ENCODE measurements at regions not wholly inside any gene's neighbourhood (a gene's known extent, or its start where the extent isn't known, plus 50 kb on each side); places are given as distances from the start of the nearest gene placed in this dataset.
A peak's percentile ranks its signal among the peaks of the same experiment; 100 is the strongest.

DNA sequence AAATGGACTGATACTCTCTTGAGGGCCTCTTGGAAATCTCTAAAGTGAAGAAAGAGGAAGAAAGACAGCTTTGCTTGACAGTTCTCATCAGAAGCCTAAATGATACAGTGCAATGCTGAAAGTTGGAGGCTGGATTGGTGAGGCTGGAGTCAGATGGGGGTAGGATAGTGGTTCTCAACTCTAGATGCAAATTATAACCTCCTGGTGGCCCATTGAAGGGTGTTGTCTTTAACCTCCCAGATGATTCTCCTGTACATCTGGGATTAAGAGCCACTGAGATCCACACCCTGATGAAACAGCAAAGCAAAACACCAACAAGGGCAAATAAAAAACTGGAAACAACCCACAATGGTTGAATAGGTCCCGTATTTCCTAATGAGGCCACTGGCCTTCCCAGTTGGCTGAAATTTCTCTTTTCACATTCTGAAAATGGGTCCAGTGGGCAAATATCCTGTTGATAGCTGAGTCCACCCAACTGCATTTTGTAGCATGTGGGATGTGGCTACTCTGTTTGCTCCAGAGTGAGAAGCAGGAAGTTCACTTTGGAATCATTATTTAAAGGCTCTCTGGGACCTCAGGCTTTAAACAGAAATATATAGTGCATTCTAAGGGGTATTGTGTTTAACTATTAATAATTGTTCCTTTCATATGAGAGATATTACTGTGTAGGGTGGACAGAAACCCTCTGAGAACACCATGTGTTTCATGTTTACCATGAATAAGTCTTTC lies 208.1 kb downstream of the SOX4 start:
- no peak for ATAC-seq (ENCODE audit: low FRiP score)

DNA sequence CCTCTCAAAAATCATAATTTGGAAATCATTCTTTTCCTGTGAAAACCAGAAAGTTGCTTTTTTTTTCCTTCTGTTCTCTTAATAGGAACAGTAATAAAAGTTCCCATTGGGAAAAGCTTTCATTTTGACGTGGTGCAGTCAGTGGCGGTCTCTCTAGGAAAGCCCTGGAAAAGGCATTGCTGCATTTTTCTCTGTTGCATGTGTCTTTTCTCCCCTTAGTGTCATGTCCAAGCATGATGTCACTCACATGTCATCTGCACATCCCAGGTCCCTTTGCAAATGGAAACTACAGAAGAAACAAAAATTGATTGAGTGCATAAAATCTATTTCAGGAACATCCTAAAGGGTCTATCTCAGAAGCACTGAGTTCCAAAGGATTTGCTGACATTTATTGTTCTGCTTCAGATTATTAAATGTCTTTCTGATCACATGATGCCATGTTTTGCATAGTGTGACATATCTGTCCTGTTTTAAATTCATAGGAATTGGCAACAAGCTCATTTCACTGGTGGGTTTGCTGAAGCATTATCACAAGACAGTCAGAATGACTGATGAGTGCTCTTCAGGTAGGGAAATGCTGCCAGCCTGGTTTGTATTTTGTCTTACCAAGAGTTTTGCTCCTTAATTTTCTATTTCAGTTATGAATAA lies 208.7 kb downstream of the SOX4 start:
- Histone ChIP-seq H3K9me3 (ENCODE audit: control insufficient read depth, low read length) (no peaks in the 10 kb centered on the region), H3K4me1 (ENCODE audit: control insufficient read depth in 1 of 2, insufficient read depth in 2 of 2, low read length in 2 of 2) (peaks cover 0 to 1% of the 10 kb centered on the region in 2 donors), H3K27ac (ENCODE audit: low read depth in 1 of 2, low read length in 2 of 2) (no peak overlapping the region), H3K27me3 (ENCODE audit: control insufficient read depth in 1 of 2, insufficient read depth in 2 of 2, low read length in 1 of 2) (no peaks in the 10 kb centered on the region), H3K36me3 (ENCODE audit: control insufficient read depth in 1 of 2, insufficient read depth in 2 of 2, low read length in 1 of 2) (no peaks in the 10 kb centered on the region), H3K4me3 (ENCODE audit: low read length in 2 of 2) (no peak overlapping the region)
- no peak for DNase-seq
- intact Hi-C loops (cut with DNase I) = no loop called here
- ATAC-seq (ENCODE audit: low FRiP score) = no peak
- WGBS, 2 donors = 60 to 76% methylated on average over 2 of the region's 2 CpGs

More for the DNA sequence above, 208.1 kb downstream of the SOX4 start:
- WGBS, 2 donors = 60 to 75% methylated on average over 1 of the region's 1 CpG
- no peak for DNase-seq
- H3K36me3 ChIP-seq (ENCODE audit: control insufficient read depth in 1 of 2, insufficient read depth in 2 of 2, low read length in 1 of 2) = no peaks in the 10 kb centered on the region
- H3K27ac ChIP-seq (ENCODE audit: low read depth in 1 of 2, low read length in 2 of 2) = no peak overlapping the region
- H3K4me3 ChIP-seq (ENCODE audit: low read length in 2 of 2) = no peak overlapping the region
- no peaks in the 10 kb centered on the region for H3K27me3 ChIP-seq (ENCODE audit: control insufficient read depth in 1 of 2, insufficient read depth in 2 of 2, low read length in 1 of 2)
- H3K4me1 ChIP-seq (ENCODE audit: control insufficient read depth in 1 of 2, insufficient read depth in 2 of 2, low read length in 2 of 2) = peaks cover 0 to 1% of the 10 kb centered on the region in 2 donors
- intact Hi-C loops (cut with DNase I) = no loop called here
- H3K9me3 ChIP-seq (ENCODE audit: control insufficient read depth, low read length) = no peaks in the 10 kb centered on the region

DNA sequence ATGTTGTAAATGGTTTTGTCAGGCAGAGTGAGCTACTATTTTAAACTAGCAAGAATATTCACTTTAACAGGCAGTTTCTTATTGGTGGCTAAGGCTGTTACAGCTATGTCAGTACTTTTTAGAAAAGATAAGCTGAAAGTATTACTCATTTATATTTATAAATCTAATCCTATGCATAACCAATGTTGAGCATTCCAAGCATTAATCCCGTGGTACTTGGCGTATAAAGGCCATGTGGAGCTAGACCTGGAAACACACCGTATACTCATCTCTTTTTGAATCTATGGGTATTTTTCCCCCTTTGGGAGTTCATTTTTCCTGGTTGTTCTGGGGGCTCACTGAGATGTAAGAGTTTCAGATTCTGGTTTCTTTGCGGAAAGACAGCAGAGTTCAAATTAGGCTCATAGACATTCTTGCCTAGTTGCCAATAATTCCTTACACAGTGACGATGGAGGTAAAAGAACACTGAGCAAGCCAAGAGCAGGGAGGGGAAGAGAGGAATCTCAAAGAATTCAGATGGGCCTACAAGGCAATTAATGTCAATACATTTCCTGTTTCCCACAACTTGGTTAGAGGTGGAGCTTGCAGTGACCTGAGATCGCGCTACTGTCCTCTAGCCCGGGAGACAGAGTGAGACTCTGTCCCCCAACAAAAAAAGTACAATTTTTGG lies 211.5 kb downstream of the SOX4 start:
- peaks cover 0 to 1% of the 10 kb centered on the region in 2 donors for H3K4me1 ChIP-seq (ENCODE audit: control insufficient read depth in 1 of 2, insufficient read depth in 2 of 2, low read length in 2 of 2)
- no peak for ATAC-seq (ENCODE audit: low FRiP score)

DNA sequence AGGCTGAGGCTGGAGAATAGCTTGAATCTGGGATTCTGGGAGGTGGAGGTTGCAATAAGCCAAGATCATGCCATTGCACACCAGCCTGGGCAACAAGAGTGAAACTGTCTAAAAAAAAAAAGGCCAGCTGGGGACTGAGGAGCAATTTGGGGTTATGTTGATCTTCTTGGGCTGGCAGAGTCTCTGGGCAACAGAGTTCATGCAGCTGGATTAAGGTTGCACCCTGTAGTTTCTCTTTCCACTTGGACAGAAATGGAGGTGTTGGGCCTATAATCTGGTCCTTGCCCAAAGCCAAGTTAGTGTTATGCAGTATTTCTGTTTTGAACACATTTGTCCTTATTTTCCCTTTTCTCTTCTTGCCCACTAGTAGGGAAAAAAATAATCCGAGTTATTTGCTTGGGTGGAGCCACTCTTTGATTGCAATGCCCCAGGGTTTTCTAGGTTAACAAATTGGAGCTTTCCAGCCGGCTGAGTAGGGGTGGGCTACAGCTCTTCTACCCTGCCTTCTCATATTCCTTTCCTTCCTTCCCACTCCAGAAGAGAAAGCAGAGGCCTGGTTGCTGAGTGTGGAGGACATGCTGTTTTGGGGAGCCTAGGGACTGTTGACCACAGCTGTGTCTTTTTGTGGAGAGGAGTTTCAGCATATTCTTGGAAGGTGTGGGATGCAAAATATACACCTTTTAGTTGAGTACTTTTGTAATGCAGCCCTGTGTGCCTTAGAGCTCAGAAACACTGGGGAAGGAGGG lies 213.9 kb downstream of the SOX4 start:
- DNase-seq (no peak), ATAC-seq (ENCODE audit: low FRiP score) (no peak)
- intact Hi-C loops (cut with DNase I) = no loop called here
- Histone ChIP-seq H3K4me3 (ENCODE audit: low read length in 2 of 2) (no peak overlapping the region), H3K27me3 (ENCODE audit: control insufficient read depth in 1 of 2, insufficient read depth in 2 of 2, low read length in 1 of 2) (no peaks in the 10 kb centered on the region), H3K27ac (ENCODE audit: low read depth in 1 of 2, low read length in 2 of 2) (no peak overlapping the region), H3K36me3 (ENCODE audit: control insufficient read depth in 1 of 2, insufficient read depth in 2 of 2, low read length in 1 of 2) (no peaks in the 10 kb centered on the region), H3K9me3 (ENCODE audit: control insufficient read depth, low read length) (no peaks in the 10 kb centered on the region), H3K4me1 (ENCODE audit: control insufficient read depth in 1 of 2, insufficient read depth in 2 of 2, low read length in 2 of 2) (peaks cover 0 to 1% of the 10 kb centered on the region in 2 donors)
- 35 to 63% methylated on average over 2 of the region's 2 CpGs for WGBS, 2 donors

More for the DNA sequence above, 211.5 kb downstream of the SOX4 start:
- H3K27ac ChIP-seq (ENCODE audit: low read depth in 1 of 2, low read length in 2 of 2) = no peak overlapping the region
- intact Hi-C loops (cut with DNase I) = no loop called here
- no peaks in the 10 kb centered on the region for H3K27me3 ChIP-seq (ENCODE audit: control insufficient read depth in 1 of 2, insufficient read depth in 2 of 2, low read length in 1 of 2)
- H3K9me3 ChIP-seq (ENCODE audit: control insufficient read depth, low read length) = no peaks in the 10 kb centered on the region
- 41 to 59% methylated on average over 8 of the region's 8 CpGs for WGBS, 2 donors
- no peaks in the 10 kb centered on the region for H3K36me3 ChIP-seq (ENCODE audit: control insufficient read depth in 1 of 2, insufficient read depth in 2 of 2, low read length in 1 of 2)
- H3K4me3 ChIP-seq (ENCODE audit: low read length in 2 of 2) = no peak overlapping the region
- DNase-seq = no peak

DNA sequence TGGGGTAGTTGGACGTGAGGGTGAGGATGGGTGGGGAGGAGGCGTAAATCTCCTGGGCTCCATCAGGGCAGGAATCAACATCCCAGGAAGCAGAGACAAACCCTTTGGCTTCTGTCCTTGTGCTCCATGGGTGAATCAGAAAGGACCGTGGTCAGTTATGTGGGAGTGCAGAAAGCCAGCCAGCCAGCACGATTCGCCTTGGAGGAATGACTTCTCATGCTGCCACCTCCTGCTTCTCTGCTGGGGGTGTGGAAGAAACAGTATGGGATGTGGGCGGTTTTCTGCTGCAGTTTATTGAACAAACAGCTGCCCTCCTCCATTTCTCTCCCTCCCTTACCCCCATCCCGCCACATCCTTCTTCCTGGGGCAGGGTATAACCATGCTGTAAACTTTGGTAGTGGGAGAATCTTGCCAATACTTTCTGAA lies 214.5 kb downstream of the SOX4 start:
- Histone ChIP-seq H3K27ac (ENCODE audit: low read depth in 1 of 2, low read length in 2 of 2) (no peak overlapping the region), H3K9me3 (ENCODE audit: control insufficient read depth, low read length) (no peaks in the 10 kb centered on the region), H3K36me3 (ENCODE audit: control insufficient read depth in 1 of 2, insufficient read depth in 2 of 2, low read length in 1 of 2) (no peaks in the 10 kb centered on the region), H3K4me3 (ENCODE audit: low read length in 2 of 2) (no peak overlapping the region), H3K4me1 (ENCODE audit: control insufficient read depth in 1 of 2, insufficient read depth in 2 of 2, low read length in 2 of 2) (peaks cover 0 to 1% of the 10 kb centered on the region in 2 donors), H3K27me3 (ENCODE audit: control insufficient read depth in 1 of 2, insufficient read depth in 2 of 2, low read length in 1 of 2) (no peaks in the 10 kb centered on the region)
- DNase-seq (no peak), ATAC-seq (ENCODE audit: low FRiP score) (peak; percentile 38)
- WGBS, 2 donors = 34 to 40% methylated on average over 7 of the region's 7 CpGs
- intact Hi-C loops (cut with DNase I) = no loop called here

GRCh38 chr6:21808551-21809242 lies 215.1 kb downstream of the SOX4 start:
- peak overlapping the region in 1 of 2 donors; percentile 3 for H3K27ac ChIP-seq (ENCODE audit: low read depth in 1 of 2, low read length in 2 of 2)
- H3K9me3 ChIP-seq (ENCODE audit: control insufficient read depth, low read length) = no peaks in the 10 kb centered on the region
- H3K36me3 ChIP-seq (ENCODE audit: control insufficient read depth in 1 of 2, insufficient read depth in 2 of 2, low read length in 1 of 2) = no peaks in the 10 kb centered on the region
- no peaks in the 10 kb centered on the region for H3K27me3 ChIP-seq (ENCODE audit: control insufficient read depth in 1 of 2, insufficient read depth in 2 of 2, low read length in 1 of 2)
- ATAC-seq (ENCODE audit: low FRiP score) (peak; percentile 65), DNase-seq (peak in 1 of 2 donors; percentile 48)
- intact Hi-C loops (cut with DNase I) = no loop called here
- H3K4me1 ChIP-seq (ENCODE audit: control insufficient read depth in 1 of 2, insufficient read depth in 2 of 2, low read length in 2 of 2) = peaks cover 0 to 1% of the 10 kb centered on the region in 2 donors
- no peak overlapping the region for H3K4me3 ChIP-seq (ENCODE audit: low read length in 2 of 2)
- WGBS, 2 donors = 51 to 67% methylated on average over 16 of the region's 16 CpGs

- H3K27me3 ChIP-seq (ENCODE audit: control insufficient read depth in 1 of 2, insufficient read depth in 2 of 2, low read length in 1 of 2) = no peaks in the 10 kb centered on the region
- H3K36me3 ChIP-seq (ENCODE audit: control insufficient read depth in 1 of 2, insufficient read depth in 2 of 2, low read length in 1 of 2) = no peaks in the 10 kb centered on the region
- ATAC-seq (ENCODE audit: low FRiP score) (no peak), DNase-seq (no peak)
- H3K4me1 ChIP-seq (ENCODE audit: control insufficient read depth in 1 of 2, insufficient read depth in 2 of 2, low read length in 2 of 2) = no peaks in the 10 kb centered on the region
- intact Hi-C loops (cut with DNase I) = no loop called here
- no peak overlapping the region for H3K27ac ChIP-seq (ENCODE audit: low read depth in 1 of 2, low read length in 2 of 2)
- no peaks in the 10 kb centered on the region for H3K9me3 ChIP-seq (ENCODE audit: control insufficient read depth, low read length)
- H3K4me3 ChIP-seq (ENCODE audit: low read length in 2 of 2) = no peak overlapping the region
- WGBS, 2 donors = 82 to 85% methylated on average over 4 of the region's 4 CpGs
Observed at GRCh38 chr6:21811484-21811883, 217.9 kb downstream of the SOX4 start.

DNA sequence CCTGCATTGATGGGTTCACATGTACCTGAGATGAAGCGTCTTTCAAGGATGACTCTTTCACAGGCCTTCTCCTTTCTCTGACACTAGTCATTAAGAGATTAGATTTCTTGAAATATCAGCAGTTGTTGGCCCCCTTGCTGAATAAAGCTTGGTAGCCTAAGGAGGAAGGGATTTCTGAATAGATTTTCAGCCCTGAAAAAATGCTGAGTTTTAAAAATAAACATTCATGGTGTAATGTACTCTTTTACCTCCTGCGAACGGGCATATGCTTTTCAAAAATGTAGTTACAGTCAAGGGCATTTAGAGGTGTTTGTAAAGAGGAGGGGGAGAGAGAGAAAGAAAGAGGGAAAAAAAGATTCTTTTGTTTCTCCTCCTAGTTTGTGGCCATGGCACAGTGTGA lies 222.7 kb downstream of the SOX4 start:
- DNase-seq (no peak), ATAC-seq (ENCODE audit: low FRiP score) (no peak)
- Histone ChIP-seq H3K4me3 (ENCODE audit: low read length in 2 of 2) (no peak overlapping the region), H3K27me3 (ENCODE audit: control insufficient read depth in 1 of 2, insufficient read depth in 2 of 2, low read length in 1 of 2) (no peaks in the 10 kb centered on the region), H3K27ac (ENCODE audit: low read depth in 1 of 2, low read length in 2 of 2) (no peak overlapping the region), H3K9me3 (ENCODE audit: control insufficient read depth, low read length) (no peaks in the 10 kb centered on the region), H3K4me1 (ENCODE audit: control insufficient read depth in 1 of 2, insufficient read depth in 2 of 2, low read length in 2 of 2) (peaks cover 0 to 3% of the 10 kb centered on the region in 2 donors), H3K36me3 (ENCODE audit: control insufficient read depth in 1 of 2, insufficient read depth in 2 of 2, low read length in 1 of 2) (no peaks in the 10 kb centered on the region)
- intact Hi-C loops (cut with DNase I) = no loop called here
- 51 to 73% methylated on average over 3 of the region's 3 CpGs for WGBS, 2 donors

Measured in aorta (tissue), 5 donors.